HepG2 (cell line): ENCODE measurements at regions not wholly inside any gene's neighbourhood (a gene's known extent, or its start where the extent isn't known, plus 50 kb on each side); places are given as distances from the start of the nearest gene placed in this dataset.

ENCODE experiments used
- ATAC-seq: fragments of 200-7000 bp; cut with Tn5 transposase; 3 replicates; pipeline ENCODE4 v1.9.1; 2020; ENCODE audit warnings: mild to moderate bottlenecking, moderate library complexity
- BruUV-seq: library from RNA; stranded (reverse); fragments of 400-500 nt; replicated peaks from 2 replicates; lab custom pipeline; 2021; lab: Mats Ljungman, UMichigan
- CTCF ChIA-PET: fragments of 300-600 bp; formaldehyde crosslinking; extraction: SDS; loops from one replicate; lab custom pipeline; 2021; ENCODE audit warnings: low total read pairs, inconsistent platforms, low intra/inter-chr PET ratio; lab: Yijun Ruan, JAX
- POLR2A ChIA-PET: fragments of 350-600 bp; sonication (Branson Sonifier 250); formaldehyde crosslinking; loops from one replicate; lab custom pipeline; 2020; ENCODE audit warnings: antibody characterized with exemption, inconsistent platforms; lab: Yijun Ruan, JAX
- DNase-seq: peaks from one replicate; pipeline ENCODE4 v3.0.0-alpha.2; 2015; ENCODE audit warnings: low spot score
- FAIRE-seq: peaks from 3 replicates; lab custom pipeline; 2011; peaks lifted over from hg19 to GRCh38; lab: Jason Lieb, UNC
- H2AFZ ChIP-seq: one replicate; pipeline ENCODE4 v1.6.1; 2011; ENCODE audit warnings: low read length, inconsistent platforms
- H3K27ac ChIP-seq: fragments of 300-600 bp; 3 replicates; pipeline ENCODE4 v1.8.0; 2011; ENCODE audit warnings: mixed run types, mild to moderate bottlenecking, mixed read lengths, low read length, inconsistent platforms; ENCODE audit not compliant: insufficient read depth; ENCODE audit errors: extremely low read length
- H3K27me3 ChIP-seq, 2 experiments: fragments of 200-600 bp in 1 of 2; 2 replicates in 1 of 2; 3 replicates in 1 of 2; pipeline versions ENCODE4 v1.6.0 to v1.8.0; 2011; ENCODE audit warnings: low read length in 2 of 2, mild to moderate bottlenecking in 2 of 2, moderate library complexity in 2 of 2, inconsistent platforms in 1 of 2; ENCODE audit not compliant: insufficient read depth in 2 of 2, control insufficient read depth in 1 of 2
- H3K36me3 ChIP-seq, 2 experiments: fragments of 200-600 bp in 1 of 2; replicated peaks in 1 of 2; 2 replicates in 1 of 2; 3 replicates in 1 of 2; pipeline versions ENCODE4 v1.5.1 to v1.8.0; 2011; ENCODE audit warnings: low read length in 2 of 2, inconsistent platforms in 1 of 2; ENCODE audit not compliant: insufficient read depth in 2 of 2, control insufficient read depth in 1 of 2
- H3K4me1 ChIP-seq: 2 replicates; pipeline ENCODE4 v1.5.1; 2012; ENCODE audit warnings: low read length, inconsistent platforms; ENCODE audit not compliant: insufficient read depth
- H3K4me2 ChIP-seq: 2 replicates; pipeline ENCODE4 v1.6.0; 2011; ENCODE audit warnings: low read depth, low read length, inconsistent platforms
- H3K4me3 ChIP-seq, 3 experiments: fragments of 200-600 bp in 1 of 3; sonication (generic), shearing (Covaris generic) in 1 of 3; replicated peaks in 1 of 3; 2 replicates each; pipeline ENCODE4 v1.5.1; 2011 to 2016; ENCODE audit warnings: low read length in 3 of 3, inconsistent platforms in 2 of 3, low read depth in 2 of 3, mild to moderate bottlenecking in 2 of 3, control low read depth in 1 of 3, mixed read lengths in 1 of 3; ENCODE audit not compliant: insufficient read depth in 1 of 3
- H3K79me2 ChIP-seq: one replicate; pipeline ENCODE4 v1.6.1; 2011; ENCODE audit warnings: low read length, inconsistent platforms; ENCODE audit not compliant: insufficient read depth
- H3K9ac ChIP-seq: 2 replicates; pipeline ENCODE4 v1.6.0; 2011; ENCODE audit warnings: mild to moderate bottlenecking, low read depth, low read length, inconsistent platforms; ENCODE audit not compliant: insufficient read depth
- H3K9me3 ChIP-seq: 2 replicates; pipeline ENCODE4 v1.5.1; 2012; ENCODE audit warnings: mild to moderate bottlenecking, low read length
- H4K20me1 ChIP-seq: 2 replicates; pipeline ENCODE4 v1.6.0; 2011; ENCODE audit warnings: inconsistent platforms, mild to moderate bottlenecking, low read length, moderate library complexity; ENCODE audit not compliant: insufficient read depth
- AKNA ChIP-seq: sonication (generic); formaldehyde crosslinking; IDR thresholded peaks from 2 replicates; pipeline ENCODE4 v1.4.0; 2020; ENCODE audit warnings: missing genetic modification reagents, borderline replicate concordance
- BRF2 ChIP-seq: sonication (generic); formaldehyde crosslinking; IDR thresholded peaks from 2 replicates; pipeline ENCODE4 v1.8.1; 2022; ENCODE audit warnings: mild to moderate bottlenecking, missing genetic modification reagents
- CREBL2 ChIP-seq: sonication (generic); formaldehyde crosslinking; IDR thresholded peaks from 2 replicates; pipeline ENCODE4 v1.8.1; 2023; ENCODE audit warnings: missing genetic modification reagents, mild to moderate bottlenecking, borderline replicate concordance
- KLF9 ChIP-seq: IDR thresholded peaks from 2 replicates; pipeline ENCODE4 v1.6.1; 2016; ENCODE audit warnings: low read depth
- MXI1 ChIP-seq: IDR thresholded peaks from 3 replicates; pipeline ENCODE4 v1.6.1; 2012; ENCODE audit warnings: low read depth, low read length, inconsistent platforms, borderline replicate concordance
- PREB ChIP-seq: sonication (generic); formaldehyde crosslinking; IDR thresholded peaks from 2 replicates; pipeline ENCODE4 v1.4.0; 2020; ENCODE audit warnings: missing genetic modification reagents
- RARG ChIP-seq: sonication (generic); formaldehyde crosslinking; IDR thresholded peaks from 2 replicates; pipeline ENCODE4 v1.4.0; 2020; ENCODE audit warnings: low read depth, mild to moderate bottlenecking, missing genetic modification reagents
- TGIF2 ChIP-seq: IDR thresholded peaks from 2 replicates; pipeline ENCODE4 v1.6.1; 2016; ENCODE audit warnings: control low read depth, missing compliant biosample characterization
- ZNF557 ChIP-seq: sonication (generic); formaldehyde crosslinking; IDR thresholded peaks from 2 replicates; pipeline ENCODE4 v1.4.0; 2020; ENCODE audit warnings: missing genetic modification reagents
- ZNF615 ChIP-seq: sonication (generic); formaldehyde crosslinking; IDR thresholded peaks from 2 replicates; pipeline ENCODE4 v1.5.0; 2020; ENCODE audit warnings: mild to moderate bottlenecking, missing genetic modification reagents, borderline replicate concordance
- ZNF737 ChIP-seq: sonication (generic); formaldehyde crosslinking; IDR thresholded peaks from 2 replicates; pipeline ENCODE4 v1.5.0; 2020; ENCODE audit warnings: missing genetic modification reagents, mild to moderate bottlenecking, borderline replicate concordance
- WGBS: methylation state at CpG from one replicate; pipeline ENCODE4 v1.1.6; 2017; ENCODE audit warnings: low lambda C conversion rate; 5-methylcytosine and 5-hydroxymethylcytosine counted together
- in situ Hi-C: cut with HindIII; loops from 2 replicates; pipeline ENCODE4 v1.10.0; 2017; ENCODE audit warnings: low pct_unique_long_range_greater_than_20kb; ENCODE audit not compliant: extremely low pct_ligation_motif_present
- intact Hi-C: fragments of 100-400 bp; cut with micrococcal nuclease; formaldehyde crosslinking; loops from one replicate; pipeline ENCODE4 v1.10.0; 2022; ENCODE audit not compliant: unreplicated experiment

GRCh38 chr12:92046557-92047392 is 98.9 kb downstream of the BTG1 start:
- H3K4me1 ChIP-seq = peaks cover 9% of the 10 kb centered on the region; the same call in 1 of the 2 replicates
- in situ Hi-C loops (no loop called here), intact Hi-C loops (no loop called here)
- H3K27me3 ChIP-seq = no peaks in the 10 kb centered on the region
- no TSS peak for BruUV-seq
- WGBS = 52% methylated on average over 7 of the region's 7 CpGs
- no peak overlapping the region for H3K4me3 ChIP-seq
- H3K9me3 ChIP-seq = no peaks in the 10 kb centered on the region
- POLR2A ChIA-PET = no interaction called here
- H3K79me2 ChIP-seq = no peaks in the 10 kb centered on the region
- H3K36me3 ChIP-seq = no peaks in the 10 kb centered on the region
- H4K20me1 ChIP-seq = no peaks in the 10 kb centered on the region
- H3K27ac ChIP-seq = no peak overlapping the region
- DNase-seq (no peak), FAIRE-seq (no peak), ATAC-seq (no peak)
- CTCF ChIA-PET = no interaction called here
- H3K9ac ChIP-seq = no peak overlapping the region
- TF ChIP-seq ZNF737 (CRISPR knock-in tag) (no peak), TGIF2 (CRISPR knock-in tag) (no peak), MXI1 (no peak), ZNF557 (CRISPR knock-in tag) (no peak)
- H3K4me2 ChIP-seq = no peak overlapping the region
- no peak overlapping the region for H2AFZ ChIP-seq

GRCh38 chr12:92045852-92046251 is 99.8 kb downstream of the BTG1 start:
- FAIRE-seq (no peak), ATAC-seq (no peak), DNase-seq (no peak)
- Histone ChIP-seq H3K79me2 (no peaks in the 10 kb centered on the region), H3K4me3 (no peak overlapping the region), H4K20me1 (no peaks in the 10 kb centered on the region), H3K36me3 (no peaks in the 10 kb centered on the region), H2AFZ (no peak overlapping the region), H3K4me1 (peaks cover 9% of the 10 kb centered on the region; the same call in 1 of the 2 replicates), H3K9me3 (no peaks in the 10 kb centered on the region), H3K9ac (no peak overlapping the region), H3K27me3 (no peaks in the 10 kb centered on the region), H3K4me2 (no peak overlapping the region), H3K27ac (no peak overlapping the region)
- intact Hi-C loops = no loop called here
- POLR2A ChIA-PET = no interaction called here
- CTCF ChIA-PET = no interaction called here
- 70% methylated on average over 2 of the region's 2 CpGs for WGBS
- no TSS peak for BruUV-seq
- in situ Hi-C loops = no loop called here
- no peak for TF ChIP-seq PREB (CRISPR knock-in tag)
- TF ChIP-seq CREBL2 (CRISPR knock-in tag) = no peak
- no peak for TF ChIP-seq AKNA (CRISPR knock-in tag)
- TF ChIP-seq RARG (CRISPR knock-in tag) = no peak
- no peak for TF ChIP-seq KLF9 (CRISPR knock-in tag)
- no peak for TF ChIP-seq ZNF615 (CRISPR knock-in tag)
- TF ChIP-seq BRF2 = no peak
